K562 (cell line): ENCODE measurements at regions not wholly inside any gene's neighbourhood (a gene's known extent, or its start where the extent isn't known, plus 50 kb on each side); places are given as distances from the start of the nearest gene placed in this dataset.

ENCODE experiments used
- ATAC-seq: fragments of 200-7000 bp; cut with Tn5 transposase; 3 replicates; pipeline ENCODE4 v1.9.1; 2020; ENCODE audit warnings: moderate library complexity
- BruUV-seq: library from RNA; stranded (reverse); fragments of 400-500 nt; replicated peaks from 2 replicates; lab custom pipeline; 2021; lab: Mats Ljungman, UMichigan
- CTCF ChIA-PET: fragments of 300-600 bp; formaldehyde crosslinking; extraction: SDS; loops from one replicate; lab custom pipeline; 2021; ENCODE audit warnings: low intra/inter-chr PET ratio; lab: Yijun Ruan, JAX
- POLR2A ChIA-PET: fragments of 300-600, 350-650 bp; sonication (Branson Sonifier 250); formaldehyde crosslinking; extraction: SDS; loops from one replicate; lab custom pipeline; 2021; ENCODE audit warnings: antibody characterized with exemption, inconsistent platforms; lab: Yijun Ruan, JAX
- DNase-seq, 4 experiments: peaks; one replicate each; pipeline versions ENCODE4 v3.0.0 to v3.0.0-alpha.2; 2011 to 2018; ENCODE audit warnings: low spot score in 3 of 4, mixed read lengths in 3 of 4; ENCODE audit errors: extremely low read depth in 1 of 4
- FAIRE-seq: peaks from 2 replicates; lab custom pipeline; 2011; peaks lifted over from hg19 to GRCh38; lab: Jason Lieb, UNC
- H2AFZ ChIP-seq: 2 replicates; pipeline ENCODE4 v1.6.0; 2011; ENCODE audit warnings: low read depth, low read length, control low read depth, inconsistent platforms
- H3K27ac ChIP-seq: fragments of 200-600 bp; 3 replicates; pipeline ENCODE4 v1.8.0; 2011; ENCODE audit warnings: low read depth, mild to moderate bottlenecking, control low read depth, inconsistent platforms, low read length, moderate library complexity, mixed read lengths; ENCODE audit errors: extremely low read depth
- H3K27me3 ChIP-seq, 2 experiments: fragments of 300-600 bp in 1 of 2; 2 replicates in 1 of 2; 3 replicates in 1 of 2; pipeline versions ENCODE4 v1.6.0 to v1.8.0; 2011; ENCODE audit warnings: inconsistent platforms in 2 of 2, low read length in 2 of 2, mild to moderate bottlenecking in 1 of 2, mixed read lengths in 1 of 2, moderate library complexity in 1 of 2; ENCODE audit not compliant: control insufficient read depth in 2 of 2, insufficient read depth in 2 of 2
- H3K36me3 ChIP-seq: fragments of 300-600 bp; 3 replicates; pipeline ENCODE4 v1.8.0; 2011; ENCODE audit warnings: mild to moderate bottlenecking, low read length, inconsistent platforms; ENCODE audit not compliant: control insufficient read depth, insufficient read depth
- H3K4me1 ChIP-seq, 2 experiments: fragments of 200-600 bp in 1 of 2; replicated peaks in 1 of 2; 2 replicates in 1 of 2; 3 replicates in 1 of 2; pipeline versions ENCODE4 v1.5.1 to v1.8.0; 2011; ENCODE audit warnings: inconsistent platforms in 2 of 2, low read length in 2 of 2, mild to moderate bottlenecking in 1 of 2, mixed read lengths in 1 of 2, moderate library complexity in 1 of 2; ENCODE audit not compliant: control insufficient read depth in 2 of 2, insufficient read depth in 2 of 2
- H3K4me2 ChIP-seq: 2 replicates; pipeline ENCODE4 v1.6.1; 2011; ENCODE audit warnings: low read length, control low read depth, inconsistent platforms, mixed read lengths; ENCODE audit not compliant: insufficient read depth
- H3K4me3 ChIP-seq: fragments of 200-600 bp; sonication (generic), shearing (Covaris generic); 2 replicates; pipeline ENCODE4 v1.5.1; 2016; ENCODE audit warnings: control low read depth, inconsistent platforms
- H3K79me2 ChIP-seq: fragments of 200-600 bp; 3 replicates; pipeline ENCODE4 v1.8.0; 2011; ENCODE audit warnings: low read length, inconsistent platforms; ENCODE audit not compliant: control insufficient read depth, insufficient read depth
- H3K9ac ChIP-seq, 2 experiments: 2 replicates each; pipeline versions ENCODE4 v1.6.0 to v1.6.1; 2011; ENCODE audit warnings: low read depth in 2 of 2, low read length in 2 of 2, control low read depth in 1 of 2, inconsistent platforms in 1 of 2, mild to moderate bottlenecking in 1 of 2, mixed read lengths in 1 of 2; ENCODE audit not compliant: insufficient read depth in 1 of 2
- H3K9me1 ChIP-seq: one replicate; pipeline ENCODE4 v1.6.0; 2011; ENCODE audit warnings: inconsistent platforms, mild to moderate bottlenecking, low read length, moderate library complexity; ENCODE audit not compliant: control insufficient read depth, insufficient read depth
- H3K9me3 ChIP-seq: replicated peaks from 2 replicates; pipeline ENCODE4 v1.5.1; 2011; ENCODE audit warnings: low read depth, low read length, inconsistent platforms; ENCODE audit not compliant: control insufficient read depth, insufficient read depth
- H4K20me1 ChIP-seq: replicated peaks from 2 replicates; pipeline ENCODE4 v1.6.1; 2011; ENCODE audit warnings: low read length, inconsistent platforms, mixed read lengths; ENCODE audit not compliant: control insufficient read depth, insufficient read depth
- BMI1 ChIP-seq: fragments of 150-350 bp; IDR thresholded peaks from 2 replicates; pipeline ENCODE4 v1.6.1; 2014; ENCODE audit warnings: low read length
- HINFP ChIP-seq: fragments of 450-650 bp; conservative IDR thresholded peaks from 2 replicates; pipeline ENCODE4 v1.6.1; 2016; ENCODE audit warnings: missing genetic modification characterization, low read depth, mild to moderate bottlenecking, control low read depth, missing compliant biosample characterization
- NUFIP1 ChIP-seq: fragments of 450-650 bp; IDR thresholded peaks from 2 replicates; pipeline ENCODE4 v1.6.1; 2018; ENCODE audit not compliant: partially characterized antibody
- USF2 ChIP-seq: sonication (generic); formaldehyde crosslinking; IDR thresholded peaks from 2 replicates; pipeline ENCODE4 v1.5.0; 2020; ENCODE audit warnings: missing genetic modification reagents
- ZBTB11 ChIP-seq, 3 experiments: fragments of 200-800 bp in 1 of 3; fragments of 250-450 bp in 1 of 3; fragments of 450-650 bp in 1 of 3; sonication (Bioruptor Pico) in 1 of 3; sonication (Bioruptor generic) in 1 of 3; formaldehyde crosslinking in 1 of 3; IDR thresholded peaks; 2 replicates each; pipeline versions ENCODE4 v1.6.1 to v1.8.0; 2016 to 2022; ENCODE audit warnings: mild to moderate bottlenecking in 2 of 3, missing genetic modification characterization in 2 of 3, missing compliant biosample characterization in 1 of 3, moderate library complexity in 1 of 3
- ZNF253 ChIP-seq: fragments of 250-450 bp; sonication (Bioruptor Pico); conservative IDR thresholded peaks from 2 replicates; pipeline ENCODE4 v1.6.1; 2021; ENCODE audit warnings: mild to moderate bottlenecking
- ZNF398 ChIP-seq: fragments of 250-450 bp; sonication (Bioruptor Pico); IDR thresholded peaks from 2 replicates; pipeline ENCODE4 v1.8.0; 2021; ENCODE audit warnings: moderate library complexity, mild to moderate bottlenecking, inconsistent platforms
- WGBS: fragments of 100-300 bp; shearing (Covaris generic); methylation state at CpG from one replicate; pipeline ENCODE4 v1.1.6; 2016; ENCODE audit warnings: low coverage, mixed read lengths; ENCODE audit not compliant: insufficient coverage; ENCODE audit errors: missing lambda C conversion rate; 5-methylcytosine and 5-hydroxymethylcytosine counted together
- in situ Hi-C: fragments of 300-500 bp; cut with MboI; formaldehyde crosslinking; loops from 4 replicates; pipeline ENCODE4 v1.15.0; 2018; ENCODE audit warnings: inconsistent platforms, mixed read lengths
- intact Hi-C: fragments of 100-400 bp; cut with micrococcal nuclease; formaldehyde crosslinking; loops from 2 replicates; pipeline ENCODE4 v1.14.2; 2022

DNA sequence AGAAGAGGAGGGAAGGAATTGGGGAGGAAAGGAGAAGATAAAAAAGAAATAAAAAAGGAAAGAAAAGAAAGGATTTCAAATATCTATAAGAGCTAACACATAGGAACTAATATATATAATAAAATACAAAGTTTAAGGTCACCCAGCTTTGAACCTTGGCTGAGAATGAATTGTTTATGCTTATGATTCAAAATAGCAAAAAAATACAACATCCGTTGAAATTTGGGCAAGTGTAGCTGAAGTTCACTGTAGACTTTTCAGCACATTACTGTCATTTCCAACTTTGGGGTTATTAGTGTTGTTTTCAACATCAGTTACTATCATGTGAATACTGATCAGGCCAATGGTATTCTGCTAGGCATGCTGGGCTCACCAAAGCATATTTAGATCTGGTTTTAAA is 395.2 kb upstream of the INTU start:
- no peak overlapping the region for H3K4me2 ChIP-seq
- ChIA-PET CTCF (no interaction called here), POLR2A (no interaction called here)
- no peaks in the 10 kb centered on the region for H3K4me1 ChIP-seq
- H3K27me3 ChIP-seq: no peaks in the 10 kb centered on the region
- WGBS: 0% methylated on average over 1 of the region's 1 CpG
- FAIRE-seq (no peak), ATAC-seq (no peak)
- no peak for TF ChIP-seq HINFP (tag)
- no peak for TF ChIP-seq ZBTB11 (CRISPR knock-in tag; IDR thresholded peaks at IDR 0.05)
- TF ChIP-seq ZNF253 (CRISPR knock-in tag): no peak
- no peak for TF ChIP-seq BMI1
- no peak for TF ChIP-seq NUFIP1
- no peak for TF ChIP-seq ZNF398
- no peak for TF ChIP-seq USF2 (CRISPR knock-in tag)
- TF ChIP-seq, all 486 proteins: peak for 0
- H2AFZ ChIP-seq: no peak overlapping the region
- no peak overlapping the region for H3K4me3 ChIP-seq
- H3K27ac ChIP-seq: no peak overlapping the region
- in situ Hi-C loops: no loop called here
- no peak overlapping the region for H3K9ac ChIP-seq
- H3K9me3 ChIP-seq: no peaks in the 10 kb centered on the region
- no peaks in the 10 kb centered on the region for H3K9me1 ChIP-seq
- DNase-seq: no peak
- no peaks in the 10 kb centered on the region; the same call in 1 of the 2 replicates for H4K20me1 ChIP-seq
- H3K79me2 ChIP-seq: no peaks in the 10 kb centered on the region
- no TSS peak for BruUV-seq
- intact Hi-C loops: no loop called here
- no peaks in the 10 kb centered on the region for H3K36me3 ChIP-seq
